GM12878 (cell line): ENCODE measurements at regions not wholly inside any gene's neighbourhood (a gene's known extent, or its start where the extent isn't known, plus 50 kb on each side); places are given as distances from the start of the nearest gene placed in this dataset.

Experiments
- ATAC-seq: fragments of 200-7000 bp; cut with Tn5 transposase; 3 replicates; pipeline ENCODE4 v1.9.1; 2020; ENCODE audit warnings: mild to moderate bottlenecking, moderate library complexity
- BruUV-seq: library from RNA; stranded (reverse); fragments of 400-500 nt; replicated peaks from 2 replicates; lab custom pipeline; 2021; lab: Mats Ljungman, UMichigan
- CTCF ChIA-PET: fragments of 300-600 bp; sonication (Branson Sonifier 250); formaldehyde crosslinking; extraction: SDS; loops from one replicate; lab custom pipeline; 2021; ENCODE audit warnings: inconsistent platforms; lab: Yijun Ruan, JAX
- POLR2A ChIA-PET: fragments of 350-600 bp; formaldehyde crosslinking; extraction: SDS; loops from one replicate; lab custom pipeline; 2021; ENCODE audit warnings: inconsistent platforms; lab: Charles Lee
- RAD21 ChIA-PET: fragments of 300-600 bp; sonication (Branson Sonifier 250); formaldehyde crosslinking; loops from one replicate; lab custom pipeline; 2023; ENCODE audit warnings: antibody characterized with exemption; ENCODE audit not compliant: unreplicated experiment; lab: Charles Lee
- SMC1A ChIA-PET: fragments of 300-600 bp; sonication (Branson Sonifier 250); formaldehyde crosslinking; loops from one replicate; lab custom pipeline; 2023; ENCODE audit not compliant: unreplicated experiment, uncharacterized antibody; lab: Charles Lee
- DNase-seq: peaks from one replicate; pipeline ENCODE4 v3.0.0-alpha.2; 2011; ENCODE audit warnings: low read depth, low spot score
- FAIRE-seq: peaks from 3 replicates; lab custom pipeline; 2011; peaks lifted over from hg19 to GRCh38; lab: Jason Lieb, UNC
- H2AFZ ChIP-seq: 2 replicates; pipeline ENCODE4 v1.6.0; 2011; ENCODE audit warnings: low read depth, low read length, control low read depth; ENCODE audit not compliant: control insufficient read depth
- H3K27ac ChIP-seq: 2 replicates; pipeline ENCODE4 v1.5.1; 2011; ENCODE audit warnings: control low read depth; ENCODE audit not compliant: control insufficient read depth, insufficient read depth
- H3K27me3 ChIP-seq, 2 experiments: replicated peaks in 1 of 2; 2 replicates each; pipeline versions ENCODE4 v1.6.0 to v1.6.1; 2011; ENCODE audit warnings: low read length in 1 of 2; ENCODE audit not compliant: control insufficient read depth in 2 of 2, insufficient read depth in 2 of 2
- H3K36me3 ChIP-seq, 2 experiments: 2 replicates each; pipeline ENCODE4 v1.5.1; 2011; ENCODE audit warnings: low read length in 1 of 2; ENCODE audit not compliant: control insufficient read depth in 2 of 2, insufficient read depth in 2 of 2
- H3K4me1 ChIP-seq: 2 replicates; pipeline ENCODE4 v1.6.1; 2011; ENCODE audit warnings: mild to moderate bottlenecking, low read length, moderate library complexity, mixed read lengths; ENCODE audit not compliant: control insufficient read depth, insufficient read depth
- H3K4me2 ChIP-seq: 2 replicates; pipeline ENCODE4 v1.6.0; 2011; ENCODE audit warnings: control low read depth; ENCODE audit not compliant: control insufficient read depth, insufficient read depth
- H3K4me3 ChIP-seq: fragments of 200-600 bp; sonication (generic); 2 replicates; pipeline ENCODE4 v1.5.1; 2016
- H3K79me2 ChIP-seq: 2 replicates; pipeline ENCODE4 v1.6.0; 2011; ENCODE audit warnings: low read length; ENCODE audit not compliant: control insufficient read depth, insufficient read depth
- H3K9ac ChIP-seq: 2 replicates; pipeline ENCODE4 v1.8.0; 2011; ENCODE audit warnings: low read length, control low read depth, mixed read lengths; ENCODE audit not compliant: control insufficient read depth, insufficient read depth
- H3K9me3 ChIP-seq: replicated peaks from 3 replicates; pipeline ENCODE4 v1.5.1; 2011; ENCODE audit warnings: mild to moderate bottlenecking, low read length; ENCODE audit not compliant: control insufficient read depth, insufficient read depth
- H4K20me1 ChIP-seq: 2 replicates; pipeline ENCODE4 v1.6.0; 2011; ENCODE audit not compliant: control insufficient read depth, insufficient read depth
- CBFB ChIP-seq: IDR thresholded peaks from 2 replicates; pipeline ENCODE4 v1.6.1; 2016; ENCODE audit warnings: antibody characterized with exemption, low read depth
- GATAD2B ChIP-seq: fragments of 450-650 bp; conservative IDR thresholded peaks from 2 replicates; pipeline ENCODE4 v1.6.1; 2017; ENCODE audit warnings: low read depth, mild to moderate bottlenecking, moderate library complexity
- JUNB ChIP-seq: IDR thresholded peaks from 2 replicates; pipeline ENCODE4 v1.6.1; 2016; ENCODE audit warnings: antibody characterized with exemption, mild to moderate bottlenecking
- JUND ChIP-seq: IDR thresholded peaks from 2 replicates; pipeline ENCODE4 v1.6.1; 2012; ENCODE audit warnings: low read depth, mild to moderate bottlenecking, low read length, improper control_type of control experiment, moderate library complexity
- PML ChIP-seq: IDR thresholded peaks from 2 replicates; pipeline ENCODE4 v1.6.1; 2012; ENCODE audit warnings: low read length, inconsistent platforms
- PRDM15 ChIP-seq: fragments of 450-650 bp; formaldehyde crosslinking; IDR thresholded peaks from 2 replicates; pipeline ENCODE4 v1.4.0; 2020; ENCODE audit warnings: mild to moderate bottlenecking, moderate library complexity
- SREBF1 ChIP-seq: IDR thresholded peaks from 2 replicates; pipeline ENCODE4 v1.6.1; 2012; ENCODE audit warnings: mild to moderate bottlenecking, low read length
- WGBS: methylation state at CpG from one replicate; pipeline ENCODE4 v1.1.6; 2016; ENCODE audit warnings: low lambda C conversion rate; ENCODE audit not compliant: insufficient replicate concordance, insufficient coverage; ENCODE audit errors: missing lambda C conversion rate; 5-methylcytosine and 5-hydroxymethylcytosine counted together
- in situ Hi-C: fragments of 300-500 bp; cut with MboI; formaldehyde crosslinking; loops from 9 replicates; pipeline ENCODE4 v1.14.3; 2018; ENCODE audit warnings: mixed read lengths
- intact Hi-C: fragments of 100-400 bp; cut with micrococcal nuclease; formaldehyde crosslinking; loops from one replicate; pipeline ENCODE4 v1.14.2; 2022; ENCODE audit not compliant: unreplicated experiment

GRCh38 chr11:70721006-70721405 is 322.7 kb downstream of the CTTN start (continued):
- no peak for TF ChIP-seq GATAD2B

GRCh38 chr11:70725278-70725677 is 326.9 kb downstream of the CTTN start:
- no peak overlapping the region for H3K27ac ChIP-seq
- no peaks in the 10 kb centered on the region for H3K4me1 ChIP-seq
- H3K4me3 ChIP-seq: no peak overlapping the region
- intact Hi-C loops (no loop called here), in situ Hi-C loops (no loop called here)
- H3K9me3 ChIP-seq: no peaks in the 10 kb centered on the region
- SMC1A ChIA-PET: no interaction called here
- 50% methylated on average over 10 of the region's 10 CpGs for WGBS
- CTCF ChIA-PET: interaction anchor here (0.9 to 1.7 kb wide), 2 partner anchors 31 to 258 kb away, joined by 3 read pairs; no protein-coding TSS in a partner anchor
- no peaks in the 10 kb centered on the region for H3K36me3 ChIP-seq
- FAIRE-seq: no peak
- BruUV-seq: no TSS peak
- RAD21 ChIA-PET: no interaction called here
- ATAC-seq: no peak
- DNase-seq: no peak
- H3K27me3 ChIP-seq: no peaks in the 10 kb centered on the region; a peak in 1 of 4 replicates
- no peaks in the 10 kb centered on the region for H3K79me2 ChIP-seq
- POLR2A ChIA-PET: no interaction called here
- no peak for TF ChIP-seq CBFB
- TF ChIP-seq PRDM15 (CRISPR knock-in tag): no peak
- no peak for TF ChIP-seq SREBF1
- no peak for TF ChIP-seq PML
- TF ChIP-seq JUNB: no peak
- no peak for TF ChIP-seq JUND
- H3K9ac ChIP-seq: no peak overlapping the region
- H2AFZ ChIP-seq: no peak overlapping the region
- H3K4me2 ChIP-seq: no peak overlapping the region
- no peaks in the 10 kb centered on the region; the same call in 1 of the 2 replicates for H4K20me1 ChIP-seq
